ENCODE measurements at regions not wholly inside any gene's neighbourhood (a gene's known extent, or its start where the extent isn't known, plus 50 kb on each side); places are given as distances from the start of the nearest gene placed in this dataset.

- Histone ChIP-seq H3K27me3 (ENCODE audit: control insufficient read depth in 1 of 2, insufficient read depth in 2 of 2, low read length in 2 of 2) (peaks cover 2 to 3% of the 10 kb centered on the region in 2 donors), H3K9me3 (ENCODE audit: control insufficient read depth in 2 of 2, low read length in 2 of 2) (no peaks in the 10 kb centered on the region), H3K4me3 (ENCODE audit: low read length in 2 of 2) (no peak overlapping the region), H3K9ac (ENCODE audit: low read length in 2 of 2) (no peak overlapping the region), H3K4me1 (ENCODE audit: control insufficient read depth, insufficient read depth, low read length) (no peaks in the 10 kb centered on the region), H3K27ac (ENCODE audit: low read length) (no peak overlapping the region), H3K36me3 (ENCODE audit: control insufficient read depth in 2 of 2, insufficient read depth in 2 of 2, low read length in 2 of 2) (no peaks in the 10 kb centered on the region)
Observed at GRCh38 chr5:167750586-167750985, 540.9 kb upstream of the WWC1 start.

- H3K9me3 ChIP-seq (ENCODE audit: control insufficient read depth in 2 of 2, low read length in 2 of 2) = no peaks in the 10 kb centered on the region
Observed at GRCh38 chr5:167752936-167753335, 538.5 kb upstream of the WWC1 start.

GRCh38 chr5:167753725-167754490, 537.5 kb upstream of the WWC1 start:
- H3K36me3 ChIP-seq (ENCODE audit: control insufficient read depth in 2 of 2, insufficient read depth in 2 of 2, low read length in 2 of 2) = no peaks in the 10 kb centered on the region
- no peaks in the 10 kb centered on the region for H3K4me1 ChIP-seq (ENCODE audit: control insufficient read depth, insufficient read depth, low read length)
- no peaks in the 10 kb centered on the region for H3K9me3 ChIP-seq (ENCODE audit: control insufficient read depth in 2 of 2, low read length in 2 of 2)
- peaks cover 2 to 3% of the 10 kb centered on the region in 2 donors for H3K27me3 ChIP-seq (ENCODE audit: control insufficient read depth in 1 of 2, insufficient read depth in 2 of 2, low read length in 2 of 2)
- H3K4me3 ChIP-seq (ENCODE audit: low read length in 2 of 2) = no peak overlapping the region
- no peak overlapping the region for H3K27ac ChIP-seq (ENCODE audit: low read length)
- no peak overlapping the region for H3K9ac ChIP-seq (ENCODE audit: low read length in 2 of 2)

More at GRCh38 chr5:167752936-167753335, 538.5 kb upstream of the WWC1 start:
- Histone ChIP-seq H3K4me3 (ENCODE audit: low read length in 2 of 2) (no peak overlapping the region), H3K4me1 (ENCODE audit: control insufficient read depth, insufficient read depth, low read length) (no peaks in the 10 kb centered on the region), H3K27ac (ENCODE audit: low read length) (no peak overlapping the region), H3K9ac (ENCODE audit: low read length in 2 of 2) (no peak overlapping the region), H3K36me3 (ENCODE audit: control insufficient read depth in 2 of 2, insufficient read depth in 2 of 2, low read length in 2 of 2) (no peaks in the 10 kb centered on the region), H3K27me3 (ENCODE audit: control insufficient read depth in 1 of 2, insufficient read depth in 2 of 2, low read length in 2 of 2) (peaks cover 2 to 3% of the 10 kb centered on the region in 2 donors)

DNA sequence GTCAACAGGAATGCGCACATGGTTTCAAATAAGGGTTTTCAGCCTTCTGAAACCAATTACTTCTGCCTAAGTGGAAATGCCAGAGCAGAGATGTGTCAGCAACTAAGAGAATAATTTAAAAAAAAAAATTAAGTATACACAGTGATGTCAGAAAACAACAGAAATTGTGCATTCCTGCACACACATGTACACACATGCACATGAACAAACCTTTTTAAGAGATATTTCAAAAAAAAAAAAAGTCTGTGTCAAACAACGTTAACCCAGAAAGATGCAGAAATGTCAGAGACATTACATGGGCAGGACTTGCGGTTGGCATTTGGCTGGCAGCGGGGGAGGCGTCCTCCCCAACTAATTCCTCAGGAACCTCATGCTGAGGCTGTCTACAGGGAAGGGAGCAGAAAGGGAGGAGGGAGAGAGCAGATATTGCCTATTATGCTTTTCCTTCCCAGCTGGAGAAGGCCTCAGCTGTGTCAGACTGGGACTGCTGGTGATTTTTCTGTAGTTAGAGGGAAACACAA, 536.9 kb upstream of the WWC1 start:
- H3K4me3 ChIP-seq (ENCODE audit: low read length in 2 of 2) = no peak overlapping the region
- H3K4me1 ChIP-seq (ENCODE audit: control insufficient read depth, insufficient read depth, low read length) = no peaks in the 10 kb centered on the region
- H3K27ac ChIP-seq (ENCODE audit: low read length) = no peak overlapping the region
- peaks cover 2 to 3% of the 10 kb centered on the region in 2 donors for H3K27me3 ChIP-seq (ENCODE audit: control insufficient read depth in 1 of 2, insufficient read depth in 2 of 2, low read length in 2 of 2)
- no peak overlapping the region for H3K9ac ChIP-seq (ENCODE audit: low read length in 2 of 2)
- no peaks in the 10 kb centered on the region for H3K36me3 ChIP-seq (ENCODE audit: control insufficient read depth in 2 of 2, insufficient read depth in 2 of 2, low read length in 2 of 2)
- H3K9me3 ChIP-seq (ENCODE audit: control insufficient read depth in 2 of 2, low read length in 2 of 2) = no peaks in the 10 kb centered on the region

GRCh38 chr5:167755420-167755819, 536.0 kb upstream of the WWC1 start:
- Histone ChIP-seq H3K27me3 (ENCODE audit: control insufficient read depth in 1 of 2, insufficient read depth in 2 of 2, low read length in 2 of 2) (peaks cover 0 to 3% of the 10 kb centered on the region in 2 donors), H3K4me3 (ENCODE audit: low read length in 2 of 2) (no peak overlapping the region), H3K36me3 (ENCODE audit: control insufficient read depth in 2 of 2, insufficient read depth in 2 of 2, low read length in 2 of 2) (no peaks in the 10 kb centered on the region), H3K9me3 (ENCODE audit: control insufficient read depth in 2 of 2, low read length in 2 of 2) (no peaks in the 10 kb centered on the region), H3K9ac (ENCODE audit: low read length in 2 of 2) (no peak overlapping the region), H3K4me1 (ENCODE audit: control insufficient read depth, insufficient read depth, low read length) (no peaks in the 10 kb centered on the region), H3K27ac (ENCODE audit: low read length) (no peak overlapping the region)

GRCh38 chr5:167759057-167759821, 532.2 kb upstream of the WWC1 start:
- Histone ChIP-seq H3K9ac (ENCODE audit: low read length in 2 of 2) (no peak overlapping the region), H3K9me3 (ENCODE audit: control insufficient read depth in 2 of 2, low read length in 2 of 2) (no peaks in the 10 kb centered on the region), H3K27me3 (ENCODE audit: control insufficient read depth in 1 of 2, insufficient read depth in 2 of 2, low read length in 2 of 2) (no peaks in the 10 kb centered on the region), H3K27ac (ENCODE audit: low read length) (no peak overlapping the region), H3K36me3 (ENCODE audit: control insufficient read depth in 2 of 2, insufficient read depth in 2 of 2, low read length in 2 of 2) (no peaks in the 10 kb centered on the region), H3K4me1 (ENCODE audit: control insufficient read depth, insufficient read depth, low read length) (no peaks in the 10 kb centered on the region), H3K4me3 (ENCODE audit: low read length in 2 of 2) (no peak overlapping the region)

DNA sequence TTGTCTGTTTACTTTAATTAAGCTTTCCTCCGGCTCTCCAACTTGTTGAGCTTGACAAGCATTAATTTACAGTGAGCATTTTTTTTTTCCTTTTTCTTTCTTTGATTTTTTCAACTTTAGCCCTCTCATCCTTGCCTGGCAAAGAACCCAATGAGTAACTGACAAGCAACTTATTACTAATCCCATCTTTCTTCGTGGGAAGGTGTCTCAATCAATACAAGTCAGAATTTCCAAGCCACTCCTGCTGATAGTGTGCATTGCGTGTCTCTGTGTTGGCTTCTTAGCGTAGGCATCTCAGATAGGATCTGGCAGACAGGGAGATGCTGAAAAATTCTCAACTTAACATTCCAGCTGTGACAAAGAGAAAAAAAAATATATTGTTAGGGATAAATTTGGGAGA, 527.7 kb upstream of the WWC1 start:
- no peaks in the 10 kb centered on the region for H3K9me3 ChIP-seq (ENCODE audit: control insufficient read depth in 2 of 2, low read length in 2 of 2)
- no peak overlapping the region for H3K9ac ChIP-seq (ENCODE audit: low read length in 2 of 2)
- H3K27ac ChIP-seq (ENCODE audit: low read length) = no peak overlapping the region
- no peaks in the 10 kb centered on the region for H3K4me1 ChIP-seq (ENCODE audit: control insufficient read depth, insufficient read depth, low read length)
- H3K27me3 ChIP-seq (ENCODE audit: control insufficient read depth in 1 of 2, insufficient read depth in 2 of 2, low read length in 2 of 2) = no peaks in the 10 kb centered on the region
- H3K4me3 ChIP-seq (ENCODE audit: low read length in 2 of 2) = no peak overlapping the region
- no peaks in the 10 kb centered on the region for H3K36me3 ChIP-seq (ENCODE audit: control insufficient read depth in 2 of 2, insufficient read depth in 2 of 2, low read length in 2 of 2)

DNA sequence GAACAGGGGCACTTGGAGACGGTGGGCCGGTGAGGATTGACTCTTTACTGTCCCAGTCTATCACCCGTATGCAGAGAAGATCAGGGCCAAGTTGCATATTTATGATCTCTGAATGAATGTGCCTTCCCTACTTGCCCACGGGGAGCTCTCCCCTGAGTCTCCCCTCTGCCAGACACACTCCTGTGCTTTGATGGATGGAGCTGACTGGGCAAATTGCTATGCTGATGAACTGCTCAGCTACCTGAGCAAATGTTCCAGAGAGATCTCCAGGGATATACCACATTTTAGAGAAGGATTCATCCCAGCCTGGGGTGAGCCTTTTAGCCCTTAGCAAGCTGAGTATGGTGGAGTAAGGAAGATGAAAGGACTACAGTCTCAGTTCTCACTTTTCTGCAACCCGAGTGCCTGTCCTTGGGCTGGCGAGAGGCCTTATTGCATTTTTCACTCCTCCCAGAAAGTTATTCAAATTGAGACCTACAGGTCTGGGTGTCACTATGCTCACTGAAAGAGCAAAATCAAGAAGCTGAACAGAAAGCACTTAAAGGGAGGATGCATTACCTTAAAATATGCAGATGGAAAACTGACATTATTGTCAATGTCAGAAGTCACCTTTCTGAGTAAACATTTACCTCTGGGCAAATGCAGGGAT, 526.7 kb upstream of the WWC1 start:
- H3K9me3 ChIP-seq (ENCODE audit: control insufficient read depth in 2 of 2, low read length in 2 of 2) = no peaks in the 10 kb centered on the region
- H3K27me3 ChIP-seq (ENCODE audit: control insufficient read depth in 1 of 2, insufficient read depth in 2 of 2, low read length in 2 of 2) = no peaks in the 10 kb centered on the region
- no peaks in the 10 kb centered on the region for H3K36me3 ChIP-seq (ENCODE audit: control insufficient read depth in 2 of 2, insufficient read depth in 2 of 2, low read length in 2 of 2)
- H3K4me3 ChIP-seq (ENCODE audit: low read length in 2 of 2) = no peak overlapping the region
- no peak overlapping the region for H3K9ac ChIP-seq (ENCODE audit: low read length in 2 of 2)
- no peaks in the 10 kb centered on the region for H3K4me1 ChIP-seq (ENCODE audit: control insufficient read depth, insufficient read depth, low read length)
- no peak overlapping the region for H3K27ac ChIP-seq (ENCODE audit: low read length)

DNA sequence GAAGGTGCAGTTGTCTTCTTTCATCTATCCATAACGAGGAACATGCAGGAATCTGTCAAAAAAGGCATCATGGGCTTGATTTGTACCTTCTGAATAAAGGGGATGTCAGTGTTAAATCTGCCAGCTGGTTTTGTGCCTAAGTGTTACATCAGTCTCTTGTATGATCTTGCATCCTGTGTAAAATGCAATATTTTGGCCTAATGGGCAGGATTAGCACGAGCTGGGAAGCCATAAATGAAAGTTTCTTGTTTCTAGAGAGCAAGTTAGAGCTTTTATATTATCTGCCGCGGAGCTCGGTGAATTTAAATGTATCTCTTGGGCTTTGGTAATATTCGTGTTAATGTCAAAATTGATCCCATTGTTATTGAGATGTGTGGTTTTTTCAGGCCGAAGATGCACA, 526.1 kb upstream of the WWC1 start:
- Histone ChIP-seq H3K9ac (ENCODE audit: low read length in 2 of 2) (no peak overlapping the region), H3K9me3 (ENCODE audit: control insufficient read depth in 2 of 2, low read length in 2 of 2) (no peaks in the 10 kb centered on the region), H3K27ac (ENCODE audit: low read length) (no peak overlapping the region), H3K4me1 (ENCODE audit: control insufficient read depth, insufficient read depth, low read length) (no peaks in the 10 kb centered on the region), H3K27me3 (ENCODE audit: control insufficient read depth in 1 of 2, insufficient read depth in 2 of 2, low read length in 2 of 2) (no peaks in the 10 kb centered on the region), H3K4me3 (ENCODE audit: low read length in 2 of 2) (no peak overlapping the region), H3K36me3 (ENCODE audit: control insufficient read depth in 2 of 2, insufficient read depth in 2 of 2, low read length in 2 of 2) (no peaks in the 10 kb centered on the region)

DNA sequence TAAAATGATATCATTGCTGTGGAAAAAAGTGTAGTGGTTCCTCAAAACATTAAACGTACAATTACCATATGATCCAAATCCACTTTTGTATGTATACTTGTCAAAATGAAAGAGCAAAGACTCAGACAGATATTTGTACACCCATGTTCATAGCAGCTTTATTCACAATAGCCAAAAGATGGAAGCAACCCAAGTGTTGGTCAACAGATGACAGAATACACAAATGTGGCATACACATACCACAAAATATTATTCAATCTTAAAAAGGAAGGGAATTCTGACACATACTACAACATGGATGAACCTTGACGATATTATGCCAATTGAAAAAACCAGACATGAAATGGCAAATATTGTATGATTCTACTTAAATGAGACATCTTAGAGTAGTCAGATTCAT, 524.5 kb upstream of the WWC1 start:
- no peaks in the 10 kb centered on the region for H3K36me3 ChIP-seq (ENCODE audit: control insufficient read depth in 2 of 2, insufficient read depth in 2 of 2, low read length in 2 of 2)
- H3K27me3 ChIP-seq (ENCODE audit: control insufficient read depth in 1 of 2, insufficient read depth in 2 of 2, low read length in 2 of 2) = no peaks in the 10 kb centered on the region

More for the DNA sequence above, 524.5 kb upstream of the WWC1 start:
- no peak overlapping the region for H3K27ac ChIP-seq (ENCODE audit: low read length)
- H3K9ac ChIP-seq (ENCODE audit: low read length in 2 of 2) = no peak overlapping the region
- no peaks in the 10 kb centered on the region for H3K4me1 ChIP-seq (ENCODE audit: control insufficient read depth, insufficient read depth, low read length)
- H3K4me3 ChIP-seq (ENCODE audit: low read length in 2 of 2) = no peak overlapping the region
- H3K9me3 ChIP-seq (ENCODE audit: control insufficient read depth in 2 of 2, low read length in 2 of 2) = no peaks in the 10 kb centered on the region

All from stomach smooth muscle (tissue), 2 donors.